ENCODE measurements at regions not wholly inside any gene's neighbourhood (a gene's known extent, or its start where the extent isn't known, plus 50 kb on each side); places are given as distances from the start of the nearest gene placed in this dataset.

DNA sequence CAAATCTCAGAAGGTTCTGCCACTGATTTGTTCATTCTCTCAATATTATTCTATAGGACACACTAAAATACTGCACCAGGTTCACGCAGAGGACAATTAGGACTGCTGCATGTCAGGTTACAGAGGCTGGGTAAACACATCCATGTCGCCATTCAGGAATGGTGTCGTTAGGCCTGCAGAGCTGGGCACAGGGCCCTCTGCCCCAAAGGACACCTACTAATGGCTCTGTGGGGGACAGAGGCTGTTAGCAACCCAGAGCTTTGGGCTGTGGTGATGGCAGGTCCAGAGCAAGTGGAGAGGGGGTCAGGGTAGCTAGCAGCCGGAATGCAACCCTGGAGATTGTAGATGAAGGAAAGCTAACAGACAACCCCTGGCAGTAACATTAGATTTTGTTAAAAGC is 115.9 kb downstream of the TTC32 start:
- TF ChIP-seq, protein P1, sequence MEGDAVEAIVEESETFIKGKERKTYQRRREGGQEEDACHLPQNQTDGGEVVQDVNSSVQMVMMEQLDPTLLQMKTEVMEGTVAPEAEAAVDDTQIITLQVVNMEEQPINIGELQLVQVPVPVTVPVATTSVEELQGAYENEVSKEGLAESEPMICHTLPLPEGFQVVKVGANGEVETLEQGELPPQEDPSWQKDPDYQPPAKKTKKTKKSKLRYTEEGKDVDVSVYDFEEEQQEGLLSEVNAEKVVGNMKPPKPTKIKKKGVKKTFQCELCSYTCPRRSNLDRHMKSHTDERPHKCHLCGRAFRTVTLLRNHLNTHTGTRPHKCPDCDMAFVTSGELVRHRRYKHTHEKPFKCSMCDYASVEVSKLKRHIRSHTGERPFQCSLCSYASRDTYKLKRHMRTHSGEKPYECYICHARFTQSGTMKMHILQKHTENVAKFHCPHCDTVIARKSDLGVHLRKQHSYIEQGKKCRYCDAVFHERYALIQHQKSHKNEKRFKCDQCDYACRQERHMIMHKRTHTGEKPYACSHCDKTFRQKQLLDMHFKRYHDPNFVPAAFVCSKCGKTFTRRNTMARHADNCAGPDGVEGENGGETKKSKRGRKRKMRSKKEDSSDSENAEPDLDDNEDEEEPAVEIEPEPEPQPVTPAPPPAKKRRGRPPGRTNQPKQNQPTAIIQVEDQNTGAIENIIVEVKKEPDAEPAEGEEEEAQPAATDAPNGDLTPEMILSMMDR (IDR thresholded peaks at IDR 0.05; ENCODE audit: borderline replicate concordance, insufficient read depth, low read depth, low read length), result no peak
- no peak overlapping the region for H3K4me3 ChIP-seq (ENCODE audit: low read depth, low read length)

DNA sequence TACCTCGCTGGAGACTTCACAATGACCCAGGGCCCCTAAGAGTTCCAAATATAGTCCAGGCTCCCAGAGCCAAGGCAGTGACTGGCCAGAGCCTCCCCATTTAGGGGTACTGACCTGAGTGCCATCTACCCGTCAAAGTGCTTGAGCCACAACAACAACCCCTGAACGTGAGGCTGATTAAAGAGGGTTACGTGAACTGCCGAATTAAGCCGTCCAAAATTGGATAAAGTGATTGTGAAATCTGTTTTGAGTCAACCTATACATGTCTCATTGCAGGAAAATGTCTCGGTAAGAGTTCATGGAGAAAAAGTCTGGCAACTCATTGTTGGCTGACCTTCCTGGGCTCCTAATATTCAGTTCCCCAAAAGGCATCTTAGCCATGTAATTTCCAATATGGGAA is 116.3 kb downstream of the TTC32 start:
- TF ChIP-seq, protein P1 (IDR thresholded peaks at IDR 0.05; ENCODE audit: borderline replicate concordance, insufficient read depth, low read depth, low read length), result no peak

DNA sequence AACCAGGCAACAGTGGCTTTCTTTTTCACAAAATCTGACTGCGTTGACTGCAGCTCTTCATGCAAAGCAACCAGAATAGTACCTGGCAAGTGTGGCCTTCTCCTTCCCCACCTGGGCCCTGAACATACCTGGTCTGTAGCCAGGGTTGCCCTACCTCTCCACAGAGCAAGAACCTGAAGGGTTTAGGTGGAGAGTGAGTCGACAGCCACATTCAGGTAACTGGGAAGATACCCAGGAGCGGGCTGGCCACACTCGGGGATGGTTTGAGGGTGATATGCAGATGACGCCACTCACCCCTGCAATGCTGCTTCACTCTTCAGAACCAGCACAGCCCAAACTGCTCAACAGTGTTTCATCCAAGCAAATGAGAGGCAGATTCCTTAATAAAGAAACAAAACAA is 117.3 kb downstream of the TTC32 start:
- no peak overlapping the region for H3K4me3 ChIP-seq (ENCODE audit: low read depth, low read length)
- TF ChIP-seq, protein P1 (IDR thresholded peaks at IDR 0.05; ENCODE audit: borderline replicate concordance, insufficient read depth, low read depth, low read length), result no peak

More for the DNA sequence above, 116.3 kb downstream of the TTC32 start:
- no peak overlapping the region for H3K4me3 ChIP-seq (ENCODE audit: low read depth, low read length)

DNA sequence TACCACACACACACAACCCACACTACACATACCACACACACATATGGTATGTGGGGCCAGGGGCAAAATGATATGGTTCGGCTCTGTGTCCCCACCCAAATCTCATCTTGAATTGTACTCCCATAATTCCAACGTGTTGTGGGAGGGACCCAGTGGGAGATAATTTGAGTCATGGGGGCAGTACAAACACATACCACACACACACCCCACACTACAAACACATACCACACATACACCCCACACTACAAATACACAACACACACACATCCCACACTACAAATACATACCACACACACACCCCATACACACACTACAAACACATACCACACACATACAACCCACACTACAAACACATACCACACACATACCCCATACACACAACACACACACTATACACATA is 117.8 kb downstream of the TTC32 start:
- TF ChIP-seq, protein P1 (IDR thresholded peaks at IDR 0.05; ENCODE audit: borderline replicate concordance, insufficient read depth, low read depth, low read length), result no peak
- H3K4me3 ChIP-seq (ENCODE audit: low read depth, low read length), result no peak overlapping the region

DNA sequence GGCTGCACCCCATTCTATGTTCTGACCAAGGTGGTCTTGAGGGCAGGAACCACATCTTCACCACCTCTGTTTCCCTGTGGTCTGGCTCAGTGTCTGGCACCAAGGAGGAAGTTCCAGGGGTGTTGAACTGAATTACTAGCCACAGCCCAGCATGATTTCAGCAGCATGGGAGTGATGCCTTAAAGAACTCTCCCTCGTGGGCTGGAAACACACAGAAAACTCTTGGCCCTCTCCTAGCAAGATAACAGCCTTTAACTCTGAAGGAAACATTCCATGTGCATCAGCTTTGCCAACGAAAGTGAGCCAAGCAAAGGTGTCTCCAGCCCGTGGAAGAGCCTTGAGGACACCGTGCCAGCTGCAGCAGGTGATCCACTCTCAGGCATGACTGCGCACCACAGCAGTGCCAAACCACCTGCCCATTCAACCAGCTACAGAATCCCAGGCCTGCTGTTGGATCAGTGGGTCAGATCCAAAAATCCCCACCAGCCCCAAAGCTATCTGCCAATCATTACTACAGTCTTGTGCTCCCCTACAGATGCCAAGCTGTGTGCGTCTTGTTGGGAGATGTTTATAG is 124.8 kb downstream of the TTC32 start:
- TF ChIP-seq, protein P1 (IDR thresholded peaks at IDR 0.05; ENCODE audit: borderline replicate concordance, insufficient read depth, low read depth, low read length), result no peak
- no peak overlapping the region for H3K4me3 ChIP-seq (ENCODE audit: low read depth, low read length)

DNA sequence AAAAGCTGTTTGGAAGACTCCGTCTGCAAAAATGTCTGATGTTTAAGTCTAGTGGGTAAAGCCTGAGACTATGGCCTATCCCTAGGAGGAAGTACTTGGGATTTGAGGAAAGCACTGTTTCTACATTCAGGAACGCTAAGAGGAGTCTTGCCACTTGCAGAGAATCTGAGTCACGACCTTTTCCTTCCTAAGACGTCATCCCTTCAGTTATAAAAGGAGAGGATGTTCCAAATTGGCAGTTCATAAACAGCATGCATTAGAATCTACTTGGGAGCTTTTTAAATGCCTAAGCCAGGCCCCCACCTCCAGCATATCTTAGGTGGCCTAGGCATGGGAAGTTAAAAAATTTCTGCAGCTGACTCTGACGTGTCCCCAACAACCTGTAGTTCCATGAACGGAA is 125.9 kb downstream of the TTC32 start:
- H3K4me3 ChIP-seq (ENCODE audit: low read depth, low read length), result no peak overlapping the region
- TF ChIP-seq, protein P1 (IDR thresholded peaks at IDR 0.05; ENCODE audit: borderline replicate concordance, insufficient read depth, low read depth, low read length), result no peak

DNA sequence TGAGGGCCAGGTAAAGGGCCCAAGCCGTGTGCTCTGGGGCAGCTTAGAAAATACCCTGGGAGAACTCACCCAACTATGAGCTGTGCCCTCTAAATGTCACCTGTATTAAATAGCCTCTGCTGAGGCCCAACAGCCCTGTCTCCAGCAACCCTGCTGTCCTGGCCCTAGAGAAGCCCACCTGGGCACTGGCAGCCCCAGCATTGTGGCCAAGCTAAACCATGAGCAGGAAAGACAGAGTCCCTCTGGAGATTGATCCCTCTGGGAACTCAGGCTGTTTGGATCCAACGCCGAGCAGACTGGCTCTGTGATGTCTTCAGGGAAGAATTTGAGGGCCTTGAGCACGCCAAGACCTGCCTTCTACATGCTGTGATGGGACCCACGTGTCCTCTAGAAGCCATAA is 126.5 kb downstream of the TTC32 start:
- TF ChIP-seq, protein P1 (IDR thresholded peaks at IDR 0.05; ENCODE audit: borderline replicate concordance, insufficient read depth, low read depth, low read length), result no peak
- no peak overlapping the region for H3K4me3 ChIP-seq (ENCODE audit: low read depth, low read length)
